Thyroid gland (tissue), 4 donors: ENCODE measurements at regions not wholly inside any gene's neighbourhood (a gene's known extent, or its start where the extent isn't known, plus 50 kb on each side); places are given as distances from the start of the nearest gene placed in this dataset.

Experiments
- DNase-seq, 2 donors: peaks; one replicate each; pipeline ENCODE4 v3.0.0-alpha.2; 2019
- H3K27ac ChIP-seq, 3 donors: fragments of 200-600 bp; sonication (generic); 1 replicate in 2 of 3; 2 replicates in 1 of 3; pipeline ENCODE4 v1.5.1; 2016 to 2019; ENCODE audit warnings: mild to moderate bottlenecking in 1 of 3, moderate library complexity in 1 of 3
- H3K27me3 ChIP-seq: fragments of 200-600 bp; sonication (generic); one replicate; pipeline ENCODE4 v1.5.1; 2019
- H3K36me3 ChIP-seq, 2 donors: fragments of 200-600 bp; sonication (generic); one replicate each; pipeline ENCODE4 v1.5.1; 2016 to 2019
- H3K4me1 ChIP-seq, 2 donors: fragments of 200-600 bp; sonication (generic); one replicate each; pipeline ENCODE4 v1.5.1; 2017 to 2019
- H3K4me3 ChIP-seq, 3 donors: fragments of 200-600 bp; sonication (generic); replicated peaks in 1 of 3; 1 replicate in 2 of 3; 2 replicates in 1 of 3; pipeline ENCODE4 v1.5.1; 2016; ENCODE audit warnings: mild to moderate bottlenecking in 1 of 3
- H3K9me3 ChIP-seq: fragments of 200-600 bp; sonication (generic); one replicate; pipeline ENCODE4 v1.5.1; 2017
- POLR2A ChIP-seq, 2 donors: fragments of 450-650 bp; IDR thresholded peaks; one replicate each; pipeline ENCODE4 v1.6.1; 2017; ENCODE audit warnings: antibody characterized with exemption in 2 of 2, mild to moderate bottlenecking in 2 of 2, moderate library complexity in 1 of 2
- WGBS, 2 donors: methylation state at CpG; one replicate each; pipeline ENCODE4 v1.1.5; 2017; 5-methylcytosine and 5-hydroxymethylcytosine counted together
- intact Hi-C: fragments of 100-400 bp; cut with DNase I; formaldehyde crosslinking; loops from one replicate; pipeline ENCODE4 v1.15.1; 2023
- TF ChIP-seq, protein P1 (sequence below), 6 experiments: fragments of 200-600 bp in 3 of 6; fragments of 450-650 bp in 3 of 6; sonication (generic) in 3 of 6; IDR thresholded peaks; one replicate each; pipeline ENCODE4 v1.5.1; 2016 to 2019; ENCODE audit warnings: antibody characterized with exemption in 6 of 6, mild to moderate bottlenecking in 2 of 6, inconsistent platforms in 1 of 6, moderate library complexity in 1 of 6

GRCh38 chr9:113650207-113651131 is 186.9 kb downstream of the RGS3 start:
- H3K4me1 ChIP-seq: peaks cover 0 to 34% of the 10 kb centered on the region in 2 donors
- H3K9me3 ChIP-seq: no peaks in the 10 kb centered on the region
- DNase-seq: peak; percentile 62 to 69
- WGBS, 2 donors: 58 to 61% methylated on average over 13 to 16 of the region's 16 CpGs
- intact Hi-C loops: loop anchor here (10.0 kb wide), 1 partner anchor 346 kb away; the partner anchor contains the start of gene RNF183
- H3K4me3 ChIP-seq: no peak overlapping the region
- no peaks in the 10 kb centered on the region for H3K27me3 ChIP-seq
- TF ChIP-seq, protein P1, sequence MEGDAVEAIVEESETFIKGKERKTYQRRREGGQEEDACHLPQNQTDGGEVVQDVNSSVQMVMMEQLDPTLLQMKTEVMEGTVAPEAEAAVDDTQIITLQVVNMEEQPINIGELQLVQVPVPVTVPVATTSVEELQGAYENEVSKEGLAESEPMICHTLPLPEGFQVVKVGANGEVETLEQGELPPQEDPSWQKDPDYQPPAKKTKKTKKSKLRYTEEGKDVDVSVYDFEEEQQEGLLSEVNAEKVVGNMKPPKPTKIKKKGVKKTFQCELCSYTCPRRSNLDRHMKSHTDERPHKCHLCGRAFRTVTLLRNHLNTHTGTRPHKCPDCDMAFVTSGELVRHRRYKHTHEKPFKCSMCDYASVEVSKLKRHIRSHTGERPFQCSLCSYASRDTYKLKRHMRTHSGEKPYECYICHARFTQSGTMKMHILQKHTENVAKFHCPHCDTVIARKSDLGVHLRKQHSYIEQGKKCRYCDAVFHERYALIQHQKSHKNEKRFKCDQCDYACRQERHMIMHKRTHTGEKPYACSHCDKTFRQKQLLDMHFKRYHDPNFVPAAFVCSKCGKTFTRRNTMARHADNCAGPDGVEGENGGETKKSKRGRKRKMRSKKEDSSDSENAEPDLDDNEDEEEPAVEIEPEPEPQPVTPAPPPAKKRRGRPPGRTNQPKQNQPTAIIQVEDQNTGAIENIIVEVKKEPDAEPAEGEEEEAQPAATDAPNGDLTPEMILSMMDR (IDR thresholded peaks at IDR 0.05): no peak
- no peak for TF ChIP-seq POLR2A (IDR thresholded peaks at IDR 0.05)
- H3K27ac ChIP-seq: peak overlapping the region in 2 of 3 donors; percentile 38 to 45
- no peaks in the 10 kb centered on the region for H3K36me3 ChIP-seq

- intact Hi-C loops: loop anchor here (10.0 kb wide), 1 partner anchor 347 kb away; the partner anchor contains the start of gene RNF183
- 90 to 97% methylated on average over 2 to 3 of the region's 3 CpGs for WGBS, 2 donors
Observed at GRCh38 chr9:113651896-113652295, 188.4 kb downstream of the RGS3 start.

DNA sequence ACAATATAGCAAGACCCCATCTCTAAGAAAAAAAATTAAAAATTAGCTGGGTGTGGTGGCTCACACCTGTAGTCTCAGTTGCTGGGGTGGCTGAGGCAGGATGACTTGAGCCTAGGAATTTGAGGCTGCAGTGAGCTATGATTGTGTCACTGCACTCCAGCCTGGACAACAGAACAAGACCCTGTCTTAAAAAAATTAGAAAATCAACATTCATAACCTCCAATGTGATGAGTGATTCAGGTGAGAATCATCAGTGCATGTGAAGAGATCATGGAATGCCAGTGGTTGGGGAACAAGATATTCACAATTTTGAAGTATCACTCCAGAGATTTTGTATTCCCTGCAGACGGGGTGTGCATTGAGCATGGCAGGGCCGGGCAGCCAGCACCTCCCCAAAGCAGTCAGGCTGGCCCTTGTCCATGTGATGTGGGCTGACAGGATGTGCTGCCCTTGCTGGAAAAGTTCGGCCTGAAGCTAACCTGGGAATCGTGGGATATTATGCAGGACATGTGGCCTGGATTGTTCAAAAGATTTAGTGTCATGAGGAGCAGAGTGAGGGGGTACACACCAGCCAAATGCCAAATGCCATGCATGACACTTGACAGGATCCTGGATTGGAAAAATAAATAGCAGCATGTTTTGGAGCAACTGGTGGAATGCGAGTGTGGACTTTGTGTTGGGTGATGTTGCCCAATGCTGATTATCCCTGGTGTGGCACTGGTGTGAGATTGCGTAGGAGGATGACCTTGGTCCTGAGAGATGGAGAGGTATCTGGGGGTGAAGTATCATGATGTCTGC is 189.0 kb downstream of the RGS3 start:
- Histone ChIP-seq H3K9me3 (no peaks in the 10 kb centered on the region), H3K4me1 (peaks cover 0 to 34% of the 10 kb centered on the region in 2 donors), H3K36me3 (no peaks in the 10 kb centered on the region), H3K27ac (no peak overlapping the region), H3K4me3 (no peak overlapping the region), H3K27me3 (no peaks in the 10 kb centered on the region)
- intact Hi-C loops: loop anchor here (10.0 kb wide), 1 partner anchor 348 kb away; the partner anchor contains the start of gene RNF183
- TF ChIP-seq POLR2A (IDR thresholded peaks at IDR 0.05): no peak
- TF ChIP-seq, protein P1 (IDR thresholded peaks at IDR 0.05): no peak
- peak; percentile 53 to 65 for DNase-seq
- WGBS, 2 donors: 64% methylated on average over 6 of the region's 6 CpGs

More at GRCh38 chr9:113651896-113652295, 188.4 kb downstream of the RGS3 start:
- peaks cover 0 to 34% of the 10 kb centered on the region in 2 donors for H3K4me1 ChIP-seq
- DNase-seq: no peak
- H3K27ac ChIP-seq: no peak overlapping the region
- no peaks in the 10 kb centered on the region for H3K36me3 ChIP-seq
- TF ChIP-seq, protein P1 (IDR thresholded peaks at IDR 0.05): no peak
- no peak for TF ChIP-seq POLR2A (IDR thresholded peaks at IDR 0.05)
- no peaks in the 10 kb centered on the region for H3K27me3 ChIP-seq
- no peaks in the 10 kb centered on the region for H3K9me3 ChIP-seq
- H3K4me3 ChIP-seq: no peak overlapping the region

DNA sequence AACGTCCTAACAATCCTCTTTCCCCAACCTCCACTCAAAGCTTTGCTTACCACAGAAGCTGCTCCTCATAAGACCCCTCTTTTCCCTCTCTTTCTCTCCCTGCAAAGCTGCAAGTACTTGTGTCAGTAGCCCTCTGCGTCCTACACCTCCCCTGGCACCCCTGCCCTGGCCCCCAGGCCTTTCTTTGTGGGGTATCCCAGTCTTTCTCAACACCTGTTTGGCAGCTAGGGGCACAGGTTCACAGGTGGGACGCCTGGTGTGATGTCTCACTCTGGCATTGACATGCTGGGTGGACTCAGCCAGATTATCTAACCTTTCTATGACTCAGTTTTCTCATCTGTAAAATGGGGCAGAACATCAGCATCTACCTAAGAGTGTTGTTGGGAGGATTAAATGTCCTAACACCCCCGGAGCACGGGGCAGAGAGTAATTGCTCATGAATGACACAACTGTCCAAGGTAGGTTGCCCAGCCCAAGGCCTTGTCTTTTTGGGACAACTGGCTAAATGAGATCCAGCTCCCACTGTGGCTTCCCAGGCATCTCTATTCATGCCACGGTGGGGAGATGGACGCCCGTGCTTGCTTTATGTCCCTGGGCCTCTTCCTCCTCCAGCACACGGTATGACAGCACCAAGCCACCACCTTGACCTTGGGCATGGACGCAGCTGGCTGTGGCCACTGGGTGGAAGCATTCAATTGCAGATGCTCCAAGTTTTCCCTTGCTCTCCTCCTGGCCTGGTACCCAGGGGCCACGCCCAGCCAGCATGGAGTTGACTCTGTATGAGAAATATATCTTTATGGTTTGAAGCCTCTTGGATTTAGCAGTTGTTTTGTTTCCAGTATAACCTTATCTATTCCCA is 190.4 kb downstream of the RGS3 start:
- Histone ChIP-seq H3K4me1 (peaks cover 0 to 31% of the 10 kb centered on the region in 2 donors), H3K27ac (peak overlapping the region in 1 of 3 donors; percentile 55), H3K4me3 (no peak overlapping the region), H3K27me3 (no peaks in the 10 kb centered on the region), H3K36me3 (no peaks in the 10 kb centered on the region), H3K9me3 (no peaks in the 10 kb centered on the region)
- TF ChIP-seq, protein P1 (IDR thresholded peaks at IDR 0.05): no peak
- no peak for TF ChIP-seq POLR2A (IDR thresholded peaks at IDR 0.05)
- intact Hi-C loops: loop anchor here (10.0 kb wide), 1 partner anchor 349 kb away; the partner anchor contains the start of gene RNF183
- no peak for DNase-seq
- WGBS, 2 donors: 77 to 83% methylated on average over 11 of the region's 11 CpGs
